ENCODE measurements at regions not wholly inside any gene's neighbourhood (a gene's known extent, or its start where the extent isn't known, plus 50 kb on each side); places are given as distances from the start of the nearest gene placed in this dataset.
"Not testable (repeated sequence)": the region's sequence is repeated elsewhere in the genome, so short reads cannot be mapped to it uniquely, and the experiment has no call there.

DNA sequence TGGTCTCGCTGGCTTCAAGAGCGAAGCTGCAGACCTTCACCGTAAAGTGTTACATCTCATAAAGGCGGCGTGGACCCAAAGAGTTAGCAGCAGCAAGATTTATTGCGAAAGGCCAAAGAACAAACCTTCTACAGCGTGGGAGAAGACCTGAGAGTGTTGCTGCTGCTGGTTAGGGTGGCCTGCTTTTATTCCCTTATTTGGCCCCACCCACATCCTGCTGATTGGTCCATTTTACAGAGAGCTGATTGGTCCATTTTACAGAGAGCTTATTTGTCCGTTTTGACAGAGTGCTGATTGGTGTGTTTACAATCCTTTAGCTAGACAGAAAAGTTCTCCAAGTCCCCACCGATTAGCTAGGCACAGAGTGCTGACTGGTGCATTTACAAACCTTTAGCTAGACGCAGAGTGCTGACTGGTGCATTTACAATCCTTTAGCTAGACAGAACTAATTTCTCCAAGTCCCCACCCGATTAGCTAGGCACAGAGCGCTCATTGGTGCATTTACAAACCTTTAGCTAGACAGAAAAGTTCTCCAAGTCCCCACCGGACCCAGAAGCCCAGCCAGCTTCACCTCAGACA lies 57.6 kb upstream of the SNAPC3 start:
- not testable (repeated sequence) for TF ChIP-seq POLR2AphosphoS5, POLR2A, EP300 (IDR thresholded peaks at IDR 0.05)
- TF ChIP-seq, protein P1, sequence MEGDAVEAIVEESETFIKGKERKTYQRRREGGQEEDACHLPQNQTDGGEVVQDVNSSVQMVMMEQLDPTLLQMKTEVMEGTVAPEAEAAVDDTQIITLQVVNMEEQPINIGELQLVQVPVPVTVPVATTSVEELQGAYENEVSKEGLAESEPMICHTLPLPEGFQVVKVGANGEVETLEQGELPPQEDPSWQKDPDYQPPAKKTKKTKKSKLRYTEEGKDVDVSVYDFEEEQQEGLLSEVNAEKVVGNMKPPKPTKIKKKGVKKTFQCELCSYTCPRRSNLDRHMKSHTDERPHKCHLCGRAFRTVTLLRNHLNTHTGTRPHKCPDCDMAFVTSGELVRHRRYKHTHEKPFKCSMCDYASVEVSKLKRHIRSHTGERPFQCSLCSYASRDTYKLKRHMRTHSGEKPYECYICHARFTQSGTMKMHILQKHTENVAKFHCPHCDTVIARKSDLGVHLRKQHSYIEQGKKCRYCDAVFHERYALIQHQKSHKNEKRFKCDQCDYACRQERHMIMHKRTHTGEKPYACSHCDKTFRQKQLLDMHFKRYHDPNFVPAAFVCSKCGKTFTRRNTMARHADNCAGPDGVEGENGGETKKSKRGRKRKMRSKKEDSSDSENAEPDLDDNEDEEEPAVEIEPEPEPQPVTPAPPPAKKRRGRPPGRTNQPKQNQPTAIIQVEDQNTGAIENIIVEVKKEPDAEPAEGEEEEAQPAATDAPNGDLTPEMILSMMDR (IDR thresholded peaks at IDR 0.05): not testable (repeated sequence)
